GM18520 (cell line): ENCODE measurements at regions not wholly inside any gene's neighbourhood (a gene's known extent, or its start where the extent isn't known, plus 50 kb on each side); places are given as distances from the start of the nearest gene placed in this dataset.
"Not testable (repeated sequence)": the region's sequence is repeated elsewhere in the genome, so short reads cannot be mapped to it uniquely, and the experiment has no call there.

Experiments used
- ATAC-seq: cut with Tn5 transposase; IDR thresholded peaks from one replicate; pipeline ENCODE4 v1.9.1; 2021; ENCODE audit not compliant: unreplicated experiment

DNA sequence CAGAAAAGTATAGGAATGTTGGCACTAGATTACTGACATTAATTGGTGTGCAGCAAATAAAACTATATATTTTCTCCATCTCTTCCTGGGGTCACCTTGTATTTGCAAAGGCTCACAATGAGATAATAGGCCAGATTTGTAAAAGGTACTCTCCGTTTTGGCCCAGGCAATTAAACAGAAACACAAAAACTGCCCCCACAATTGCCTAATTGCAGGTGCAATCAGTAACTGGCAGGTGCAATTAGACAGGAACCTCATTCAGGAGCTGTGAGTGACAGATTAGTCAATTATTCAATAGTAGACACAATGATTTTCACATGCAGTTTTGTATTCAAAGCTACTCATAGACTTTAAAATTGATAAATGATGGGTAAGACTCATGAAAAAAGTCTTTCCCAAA is 451.4 kb upstream of the ID2 start:
- ATAC-seq, result no peak

DNA sequence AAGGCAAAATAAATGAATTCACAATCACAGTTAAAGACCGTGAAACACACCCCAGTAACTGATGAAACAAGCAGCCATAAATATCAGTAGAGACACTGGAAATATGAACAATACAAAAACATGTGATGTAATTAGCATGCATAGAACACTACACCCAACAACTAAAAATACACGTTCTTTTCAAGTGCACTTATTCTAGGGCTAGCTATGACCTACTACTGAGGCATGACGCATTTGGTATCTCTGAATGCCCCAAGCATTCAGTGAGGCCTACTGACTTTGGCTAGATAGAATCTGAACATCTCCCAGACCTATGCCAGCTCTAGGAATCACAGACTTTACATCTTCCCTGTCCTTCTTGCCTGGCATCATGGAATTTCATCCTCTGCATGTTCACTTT is 450.0 kb upstream of the ID2 start:
- no peak for ATAC-seq

DNA sequence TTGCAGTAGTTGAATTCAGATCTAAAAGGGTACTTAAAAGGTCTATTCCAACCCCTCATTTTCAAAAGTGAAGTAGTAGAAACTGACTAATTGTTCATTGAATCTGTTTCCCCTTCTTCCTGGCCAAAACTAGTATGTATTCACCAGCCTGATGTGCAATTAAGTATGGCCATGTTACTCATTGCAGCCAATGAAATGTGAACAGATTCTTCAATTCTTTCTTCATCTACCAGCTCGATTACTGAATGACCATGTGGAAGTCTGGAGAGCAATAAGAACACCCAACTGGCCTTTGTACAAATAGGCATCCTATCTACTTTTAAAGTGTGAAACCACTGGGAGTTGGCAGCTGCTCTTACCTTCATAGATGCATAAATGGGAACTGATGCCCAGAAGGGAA is 449.0 kb upstream of the ID2 start:
- ATAC-seq, result no peak

GRCh38 chr2:8234253-8234652 is 447.6 kb upstream of the ID2 start:
- peak; percentile 9 for ATAC-seq

- ATAC-seq, result peak; percentile 93
Measured at GRCh38 chr2:8234757-8235374, 447.0 kb upstream of the ID2 start.

- ATAC-seq, result no peak
Measured at GRCh38 chr2:8235419-8235818, 446.4 kb upstream of the ID2 start.

DNA sequence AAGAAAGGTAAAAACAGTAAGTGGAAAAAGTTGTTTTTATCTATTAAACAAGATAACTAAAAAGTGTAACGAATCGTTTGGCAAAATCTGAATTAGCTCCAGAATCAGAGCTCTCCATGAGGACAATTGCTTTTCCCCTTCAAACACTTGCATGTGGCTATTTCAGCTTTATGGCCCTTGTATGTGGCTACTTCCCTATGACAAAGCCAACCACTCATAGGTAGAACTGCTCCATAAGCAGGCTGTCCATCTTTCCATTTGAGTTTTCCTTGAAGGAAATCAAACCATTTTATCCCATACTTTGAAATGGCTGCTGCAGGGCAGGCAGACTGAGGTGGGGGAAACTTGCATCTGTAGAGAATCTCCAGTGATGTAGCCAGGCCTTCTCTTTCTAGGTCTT is 445.5 kb upstream of the ID2 start:
- ATAC-seq, result no peak

- no peak for ATAC-seq
Measured at GRCh38 chr2:8238521-8239230, 443.2 kb upstream of the ID2 start.

DNA sequence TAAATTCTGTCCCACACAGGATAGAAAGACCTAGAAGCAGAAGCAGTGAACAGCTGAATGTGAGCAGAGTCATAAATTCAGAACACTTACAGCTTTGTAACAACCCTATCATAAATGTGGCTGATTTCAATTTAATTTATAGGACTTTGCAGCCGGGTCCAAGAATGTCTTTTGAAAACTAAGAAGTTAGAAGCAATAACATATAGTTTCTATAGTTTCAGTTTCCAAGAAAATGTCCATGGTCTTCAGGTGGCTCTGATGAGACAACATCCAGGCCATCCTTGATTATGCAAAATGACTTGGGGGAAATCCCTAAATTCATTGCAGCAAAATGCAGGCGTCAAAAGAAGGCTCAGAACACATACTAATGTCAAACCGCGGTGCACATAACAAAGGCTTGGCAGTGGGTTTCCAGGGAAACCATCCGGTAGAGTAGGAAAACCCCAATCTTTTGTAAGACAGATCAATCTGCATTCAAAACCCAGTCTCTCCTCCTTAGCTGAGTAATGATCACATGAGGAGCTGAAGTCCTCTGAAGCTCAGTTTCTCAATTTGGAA is 442.2 kb upstream of the ID2 start:
- no peak for ATAC-seq

DNA sequence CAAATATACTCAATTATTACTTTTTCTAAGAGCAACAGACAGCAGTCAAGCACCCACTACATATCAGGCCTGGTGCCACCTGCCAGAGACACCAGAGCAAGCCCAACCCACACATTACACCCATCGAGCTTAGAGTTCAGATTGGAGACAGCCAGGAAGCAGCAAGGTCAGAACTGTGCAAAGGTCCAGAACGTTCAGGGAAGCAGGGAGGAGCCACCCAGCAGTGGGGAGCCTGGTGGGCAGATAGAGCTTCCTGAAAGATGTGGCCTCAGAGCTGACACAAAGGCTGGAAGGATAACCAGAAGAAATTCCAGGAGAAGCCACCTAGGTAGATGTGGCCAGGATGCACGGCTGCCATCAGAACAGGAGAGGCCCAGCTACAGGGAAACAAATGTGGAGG is 440.5 kb upstream of the ID2 start:
- no peak for ATAC-seq

- no peak for ATAC-seq
Measured at GRCh38 chr2:8242739-8243138, 439.1 kb upstream of the ID2 start.

DNA sequence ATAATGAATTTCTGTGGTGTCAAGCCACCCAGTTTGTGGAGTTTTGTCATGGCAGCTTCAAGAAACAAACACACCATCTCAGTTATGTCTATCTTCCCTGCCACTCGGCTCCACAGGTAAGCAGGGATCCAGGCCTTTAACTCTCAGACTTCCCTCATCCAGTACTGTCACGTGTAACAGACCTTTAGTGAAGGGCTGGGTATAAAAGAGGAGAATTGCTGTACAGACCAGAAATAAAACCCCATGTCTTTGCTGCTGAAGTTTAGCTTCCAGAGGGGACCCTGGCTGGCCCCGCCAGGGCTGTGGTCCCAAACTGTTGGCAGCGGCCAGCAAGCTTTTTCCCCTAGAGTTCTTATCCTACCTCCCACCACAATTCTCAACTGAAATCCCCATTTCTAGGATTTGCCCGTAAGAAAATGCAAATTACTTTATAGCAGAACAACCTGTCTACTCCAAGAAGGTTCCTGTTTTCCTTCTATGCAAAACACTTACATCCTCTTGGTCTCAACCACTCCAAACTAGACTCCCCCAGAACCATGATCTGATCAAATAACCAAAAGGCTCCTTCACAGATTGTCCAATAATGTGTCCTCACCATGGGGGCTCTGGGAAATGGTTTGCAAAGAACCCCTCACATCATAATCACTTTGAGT is 438.0 kb upstream of the ID2 start:
- ATAC-seq, result no peak

GRCh38 chr2:8244639-8245038 is 437.2 kb upstream of the ID2 start:
- no peak for ATAC-seq

DNA sequence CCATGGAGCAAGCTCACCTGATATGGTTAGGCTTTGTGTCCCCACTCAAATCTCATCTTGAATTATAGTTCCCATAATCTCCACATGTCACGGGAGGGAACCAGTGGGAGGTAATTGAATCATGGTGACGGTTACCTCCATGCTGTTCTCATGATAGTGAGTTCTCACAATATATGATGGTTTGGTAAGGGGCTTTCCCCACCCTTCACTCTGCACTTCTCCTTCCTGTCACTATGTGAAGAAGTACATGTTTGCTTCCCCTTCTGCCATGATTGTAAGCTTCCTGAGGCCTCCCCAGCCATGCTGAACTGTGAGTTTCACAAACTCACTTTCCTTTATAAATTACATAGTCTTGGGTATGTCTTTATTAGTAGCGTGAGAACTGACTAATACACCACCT is 435.7 kb upstream of the ID2 start:
- no peak for ATAC-seq

GRCh38 chr2:8247905-8248622 is 433.8 kb upstream of the ID2 start:
- ATAC-seq, result no peak

- no peak for ATAC-seq
Measured at GRCh38 chr2:8248623-8248957, 433.3 kb upstream of the ID2 start.

DNA sequence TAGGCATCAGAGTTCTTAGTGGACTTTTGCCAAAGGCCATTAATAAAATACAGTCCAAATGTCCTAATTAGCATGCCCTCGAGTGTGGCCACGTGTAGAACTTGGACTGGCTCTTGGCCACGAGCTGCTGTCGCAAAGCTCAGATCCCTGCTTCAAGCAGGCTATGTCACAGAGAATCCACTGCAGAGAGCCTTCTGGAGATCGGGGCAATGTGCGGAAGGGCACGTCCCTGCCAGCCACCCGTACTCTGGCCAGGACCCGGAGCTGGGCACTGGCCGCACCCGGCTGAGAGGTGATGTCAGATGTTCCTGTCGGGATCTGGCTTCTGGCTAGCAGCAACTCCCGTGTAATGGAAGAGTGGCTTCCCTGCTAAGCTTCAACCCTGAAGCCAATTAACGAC is 432.7 kb upstream of the ID2 start:
- no peak for ATAC-seq

GRCh38 chr2:8249769-8250168 is 432.1 kb upstream of the ID2 start:
- no peak for ATAC-seq

GRCh38 chr2:8250290-8250689 is 431.6 kb upstream of the ID2 start:
- ATAC-seq, result not testable (repeated sequence)

DNA sequence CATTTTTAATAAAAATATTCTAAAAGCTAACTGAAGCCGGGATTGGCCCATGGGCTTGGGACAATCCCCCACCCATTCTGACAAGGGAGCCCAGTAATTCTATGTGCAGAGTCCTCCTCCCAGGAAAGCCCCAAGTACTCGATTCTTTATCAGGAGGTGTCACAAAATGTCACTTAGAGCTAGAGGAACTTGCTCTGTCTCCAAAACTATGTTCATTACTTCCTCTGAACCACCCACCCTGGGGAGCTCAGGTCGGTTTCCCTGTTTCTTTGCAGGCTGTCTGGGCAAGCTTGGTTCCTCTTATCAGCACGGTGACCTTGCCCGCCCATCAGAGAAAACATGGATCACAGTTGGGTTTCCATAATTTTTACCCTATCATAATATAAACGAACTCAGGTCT is 430.6 kb upstream of the ID2 start:
- no peak for ATAC-seq

GRCh38 chr2:8251856-8252255 is 430.0 kb upstream of the ID2 start:
- no peak for ATAC-seq
